LoVo (cell line): ENCODE measurements at regions not wholly inside any gene's neighbourhood (a gene's known extent, or its start where the extent isn't known, plus 50 kb on each side); places are given as distances from the start of the nearest gene placed in this dataset.
"Not testable (repeated sequence)": the region's sequence is repeated elsewhere in the genome, so short reads cannot be mapped to it uniquely, and the experiment has no call there.

ENCODE experiments used
- DNase-seq: peaks from one replicate; pipeline ENCODE4 v3.0.0-alpha.2; 2016; ENCODE audit warnings: low spot score

- no peak for DNase-seq
Measured at GRCh38 chr3:28140664-28141063, 100.8 kb upstream of the CMC1 start.

- DNase-seq, result no peak
Measured at GRCh38 chr3:28149960-28150359, 91.5 kb upstream of the CMC1 start.

- DNase-seq, result no peak
Measured at GRCh38 chr3:28150465-28151206, 90.8 kb upstream of the CMC1 start.

- no peak for DNase-seq
Measured at GRCh38 chr3:28151207-28151550, 90.2 kb upstream of the CMC1 start.

GRCh38 chr3:28151608-28152228 is 89.7 kb upstream of the CMC1 start:
- no peak for DNase-seq

GRCh38 chr3:28155631-28156030 is 85.8 kb upstream of the CMC1 start:
- no peak for DNase-seq

GRCh38 chr3:28156599-28156998 is 84.8 kb upstream of the CMC1 start:
- not testable (repeated sequence) for DNase-seq

- no peak for DNase-seq
Measured at GRCh38 chr3:28171962-28172361, 69.5 kb upstream of the CMC1 start.

GRCh38 chr3:28172748-28173147 is 68.7 kb upstream of the CMC1 start:
- DNase-seq, result no peak

- DNase-seq, result no peak
Measured at GRCh38 chr3:28173836-28174235, 67.6 kb upstream of the CMC1 start.

GRCh38 chr3:28186748-28187147 is 54.7 kb upstream of the CMC1 start:
- no peak for DNase-seq

GRCh38 chr3:28188686-28189085 is 52.7 kb upstream of the CMC1 start:
- no peak for DNase-seq

- no peak for DNase-seq
Measured at GRCh38 chr3:28191363-28191762, 50.1 kb upstream of the CMC1 start.
